ENCODE measurements at regions not wholly inside any gene's neighbourhood (a gene's known extent, or its start where the extent isn't known, plus 50 kb on each side); places are given as distances from the start of the nearest gene placed in this dataset.

GRCh38 chr9:129258823-129259301, 80.8 kb upstream of the IER5L start:
- Histone ChIP-seq H3K9me3 (ENCODE audit: control insufficient read depth, insufficient read depth, low read length) (no peaks in the 10 kb centered on the region), H3K27ac (ENCODE audit: low read depth, low read length) (no peak overlapping the region), H3K4me2 (ENCODE audit: low read length) (no peak overlapping the region), H3F3A (ENCODE audit: control insufficient read depth, insufficient read depth) (no peaks in the 10 kb centered on the region), H3K4me1 (ENCODE audit: control insufficient read depth, low read length) (peaks cover 9% of the 10 kb centered on the region), H3K27me3 (ENCODE audit: control insufficient read depth, low read length) (peaks cover 4% of the 10 kb centered on the region; the same call in 1 of the 2 replicates), H3K36me3 (ENCODE audit: control insufficient read depth, low read length) (no peaks in the 10 kb centered on the region), H3K9me2 (replicated peaks; ENCODE audit: control insufficient read depth, low read length) (no peaks in the 10 kb centered on the region), H3K4me3 (ENCODE audit: low read length) (no peak overlapping the region), H3K79me2 (ENCODE audit: control insufficient read depth, low read length) (no peaks in the 10 kb centered on the region), H4K20me1 (ENCODE audit: control insufficient read depth, insufficient read depth, low read depth, low read length) (no peaks in the 10 kb centered on the region; the same call in 1 of the 2 replicates)
- TF ChIP-seq EZH2phosphoT487 (IDR thresholded peaks at IDR 0.05; ENCODE audit: borderline replicate concordance, low read length) = no peak
- TF ChIP-seq CTCF (IDR thresholded peaks at IDR 0.05; ENCODE audit: low read depth, low read length, poor library complexity, severe bottlenecking) = no peak

- Histone ChIP-seq H3K9me3 (ENCODE audit: control insufficient read depth, insufficient read depth, low read length) (no peaks in the 10 kb centered on the region), H3K9me2 (replicated peaks; ENCODE audit: control insufficient read depth, low read length) (no peaks in the 10 kb centered on the region), H3K27me3 (ENCODE audit: control insufficient read depth, low read length) (peaks cover 4% of the 10 kb centered on the region; the same call in 1 of the 2 replicates), H3K4me2 (ENCODE audit: low read length) (no peak overlapping the region), H3K79me2 (ENCODE audit: control insufficient read depth, low read length) (no peaks in the 10 kb centered on the region), H4K20me1 (ENCODE audit: control insufficient read depth, insufficient read depth, low read depth, low read length) (no peaks in the 10 kb centered on the region; the same call in 1 of the 2 replicates), H3K4me3 (ENCODE audit: low read length) (no peak overlapping the region), H3F3A (ENCODE audit: control insufficient read depth, insufficient read depth) (no peaks in the 10 kb centered on the region), H3K36me3 (ENCODE audit: control insufficient read depth, low read length) (no peaks in the 10 kb centered on the region), H3K27ac (ENCODE audit: low read depth, low read length) (no peak overlapping the region), H3K4me1 (ENCODE audit: control insufficient read depth, low read length) (peaks cover 9% of the 10 kb centered on the region)
- TF ChIP-seq CTCF (IDR thresholded peaks at IDR 0.05; ENCODE audit: low read depth, low read length, poor library complexity, severe bottlenecking) = no peak
- TF ChIP-seq EZH2phosphoT487 (IDR thresholded peaks at IDR 0.05; ENCODE audit: borderline replicate concordance, low read length) = no peak
These were observed 80.2 kb upstream of the IER5L start for GRCh38 chr9:129258124-129258822.

GRCh38 chr9:129256959-129257713, 79.1 kb upstream of the IER5L start:
- H3K27me3 ChIP-seq (ENCODE audit: control insufficient read depth, low read length) = peaks cover 4% of the 10 kb centered on the region; the same call in 1 of the 2 replicates
- no peaks in the 10 kb centered on the region for H3K9me3 ChIP-seq (ENCODE audit: control insufficient read depth, insufficient read depth, low read length)
- H3K27ac ChIP-seq (ENCODE audit: low read depth, low read length) = no peak overlapping the region
- no peaks in the 10 kb centered on the region for H3K9me2 ChIP-seq (replicated peaks; ENCODE audit: control insufficient read depth, low read length)
- no peak for TF ChIP-seq CTCF (IDR thresholded peaks at IDR 0.05; ENCODE audit: low read depth, low read length, poor library complexity, severe bottlenecking)
- TF ChIP-seq EZH2phosphoT487 (IDR thresholded peaks at IDR 0.05; ENCODE audit: borderline replicate concordance, low read length) = no peak
- H3K4me3 ChIP-seq (ENCODE audit: low read length) = no peak overlapping the region
- no peak overlapping the region for H3K4me2 ChIP-seq (ENCODE audit: low read length)
- no peaks in the 10 kb centered on the region for H3F3A ChIP-seq (ENCODE audit: control insufficient read depth, insufficient read depth)
- peaks cover 9% of the 10 kb centered on the region for H3K4me1 ChIP-seq (ENCODE audit: control insufficient read depth, low read length)
- H3K36me3 ChIP-seq (ENCODE audit: control insufficient read depth, low read length) = no peaks in the 10 kb centered on the region
- H4K20me1 ChIP-seq (ENCODE audit: control insufficient read depth, insufficient read depth, low read depth, low read length) = no peaks in the 10 kb centered on the region; the same call in 1 of the 2 replicates
- H3K79me2 ChIP-seq (ENCODE audit: control insufficient read depth, low read length) = no peaks in the 10 kb centered on the region

Data from DOHH2 (cell line).